Gastroesophageal sphincter (tissue), 4 donors: ENCODE measurements at regions not wholly inside any gene's neighbourhood (a gene's known extent, or its start where the extent isn't known, plus 50 kb on each side); places are given as distances from the start of the nearest gene placed in this dataset.
A peak's percentile ranks its signal among the peaks of the same experiment; 100 is the strongest.

Experiments
- ATAC-seq: fragments of 150-250 bp; one replicate; pipeline ENCODE4 v1.9.1; 2016; ENCODE audit warnings: mild to moderate bottlenecking, moderate library complexity
- H3K27ac ChIP-seq, 4 donors: fragments of 200-600 bp; sonication (generic) in 3 of 4; 1 replicate in 3 of 4; 2 replicates in 1 of 4; pipeline ENCODE4 v1.5.1; 2016 to 2019
- H3K27me3 ChIP-seq: fragments of 200-600 bp; sonication (generic); one replicate; pipeline ENCODE4 v1.5.1; 2019
- H3K36me3 ChIP-seq, 2 donors: fragments of 200-600 bp; sonication (generic); one replicate each; pipeline ENCODE4 v1.5.1; 2019; ENCODE audit warnings: control low read depth in 1 of 2
- H3K4me1 ChIP-seq, 3 donors: fragments of 200-600 bp; sonication (generic); 1 replicate in 2 of 3; 2 replicates in 1 of 3; pipeline ENCODE4 v1.5.1; 2016 to 2019; ENCODE audit warnings: control low read depth in 2 of 3
- H3K4me3 ChIP-seq, 2 donors: fragments of 200-600 bp; sonication (generic); one replicate each; pipeline ENCODE4 v1.5.1; 2019; ENCODE audit warnings: mild to moderate bottlenecking in 1 of 2, moderate library complexity in 1 of 2
- H3K9me3 ChIP-seq, 3 donors: fragments of 200-600 bp; sonication (generic); one replicate each; pipeline ENCODE4 v1.5.1; 2017 to 2019; ENCODE audit warnings: control low read depth in 2 of 3
- EP300 ChIP-seq: sonication (generic); formaldehyde crosslinking; IDR thresholded peaks from one replicate; pipeline ENCODE4 v1.6.1; 2017; ENCODE audit warnings: antibody characterized with exemption, mild to moderate bottlenecking
- POLR2A ChIP-seq, 2 donors: fragments of 450-650 bp; IDR thresholded peaks; one replicate each; pipeline ENCODE4 v1.6.1; 2017; ENCODE audit warnings: antibody characterized with exemption in 2 of 2, mild to moderate bottlenecking in 2 of 2, moderate library complexity in 1 of 2
- POLR2AphosphoS5 ChIP-seq: sonication (generic); formaldehyde crosslinking; IDR thresholded peaks from one replicate; pipeline ENCODE4 v1.6.1; 2017; ENCODE audit warnings: antibody characterized with exemption
- WGBS, 2 donors: methylation state at CpG; one replicate each; pipeline ENCODE4 v1.1.5; 2018; ENCODE audit warnings: low coverage in 1 of 2; 5-methylcytosine and 5-hydroxymethylcytosine counted together
- TF ChIP-seq, protein P1 (sequence below), 4 experiments: fragments of 200-600 bp in 2 of 4; fragments of 450-650 bp in 2 of 4; sonication (generic) in 1 of 4; IDR thresholded peaks; one replicate each; pipeline ENCODE4 v1.5.1; 2017 to 2019; ENCODE audit warnings: antibody characterized with exemption in 4 of 4, mild to moderate bottlenecking in 2 of 4, moderate library complexity in 2 of 4

GRCh38 chr13:53249236-53249635 is 220.6 kb downstream of the OLFM4 start:
- H3K36me3 ChIP-seq = no peaks in the 10 kb centered on the region

DNA sequence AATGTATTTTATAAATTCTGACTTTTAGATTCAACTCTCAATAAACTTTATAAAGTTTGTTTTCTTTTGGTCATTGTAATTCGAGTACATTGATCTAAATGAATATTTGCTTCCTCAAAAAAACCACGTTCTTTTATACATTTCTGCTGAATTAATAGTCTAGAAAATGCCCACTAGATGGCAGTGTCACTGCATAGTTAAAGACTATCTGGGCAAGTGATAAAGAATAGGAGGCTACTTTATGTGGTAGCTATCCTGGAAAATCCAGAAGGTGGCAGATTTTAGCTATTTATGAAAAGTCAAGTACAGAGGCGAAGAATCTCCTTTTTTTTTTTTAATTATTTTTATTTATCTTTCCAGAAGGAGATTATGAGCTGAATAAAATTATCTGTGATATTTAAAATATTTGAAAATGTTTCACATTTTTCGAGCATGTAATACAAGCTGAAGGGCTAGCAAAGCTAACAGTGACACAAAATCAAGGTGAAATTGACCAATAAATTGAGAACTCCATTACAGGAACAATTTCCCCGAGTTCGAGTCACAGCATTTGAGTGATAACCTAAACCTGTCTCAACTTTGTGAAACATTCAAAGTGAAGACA is 221.8 kb downstream of the OLFM4 start:
- ATAC-seq = peak; percentile 39
- Histone ChIP-seq H3K27ac (no peak overlapping the region), H3K4me1 (no peaks in the 10 kb centered on the region), H3K9me3 (no peaks in the 10 kb centered on the region), H3K27me3 (peaks cover 11% of the 10 kb centered on the region), H3K4me3 (no peak overlapping the region), H3K36me3 (no peaks in the 10 kb centered on the region)
- TF ChIP-seq EP300 (no peak), POLR2AphosphoS5 (no peak), POLR2A (IDR thresholded peaks at IDR 0.05) (no peak)
- TF ChIP-seq, protein P1, sequence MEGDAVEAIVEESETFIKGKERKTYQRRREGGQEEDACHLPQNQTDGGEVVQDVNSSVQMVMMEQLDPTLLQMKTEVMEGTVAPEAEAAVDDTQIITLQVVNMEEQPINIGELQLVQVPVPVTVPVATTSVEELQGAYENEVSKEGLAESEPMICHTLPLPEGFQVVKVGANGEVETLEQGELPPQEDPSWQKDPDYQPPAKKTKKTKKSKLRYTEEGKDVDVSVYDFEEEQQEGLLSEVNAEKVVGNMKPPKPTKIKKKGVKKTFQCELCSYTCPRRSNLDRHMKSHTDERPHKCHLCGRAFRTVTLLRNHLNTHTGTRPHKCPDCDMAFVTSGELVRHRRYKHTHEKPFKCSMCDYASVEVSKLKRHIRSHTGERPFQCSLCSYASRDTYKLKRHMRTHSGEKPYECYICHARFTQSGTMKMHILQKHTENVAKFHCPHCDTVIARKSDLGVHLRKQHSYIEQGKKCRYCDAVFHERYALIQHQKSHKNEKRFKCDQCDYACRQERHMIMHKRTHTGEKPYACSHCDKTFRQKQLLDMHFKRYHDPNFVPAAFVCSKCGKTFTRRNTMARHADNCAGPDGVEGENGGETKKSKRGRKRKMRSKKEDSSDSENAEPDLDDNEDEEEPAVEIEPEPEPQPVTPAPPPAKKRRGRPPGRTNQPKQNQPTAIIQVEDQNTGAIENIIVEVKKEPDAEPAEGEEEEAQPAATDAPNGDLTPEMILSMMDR (IDR thresholded peaks at IDR 0.05) = peak; percentile 52 to 70 (median 68)
- WGBS, 2 donors = 21 to 22% methylated on average over 6 of the region's 6 CpGs

More at GRCh38 chr13:53249236-53249635, 220.6 kb downstream of the OLFM4 start:
- Histone ChIP-seq H3K4me1 (no peaks in the 10 kb centered on the region), H3K9me3 (no peaks in the 10 kb centered on the region), H3K4me3 (no peak overlapping the region), H3K27me3 (peaks cover 11% of the 10 kb centered on the region), H3K27ac (no peak overlapping the region)
- TF ChIP-seq POLR2A (IDR thresholded peaks at IDR 0.05) = no peak
- ATAC-seq = no peak
- WGBS, 2 donors = 38 to 88% methylated on average over 1 of the region's 1 CpG

GRCh38 chr13:53250977-53251376 is 222.4 kb downstream of the OLFM4 start:
- Histone ChIP-seq H3K36me3 (no peaks in the 10 kb centered on the region), H3K4me1 (no peaks in the 10 kb centered on the region), H3K4me3 (no peak overlapping the region), H3K27ac (no peak overlapping the region), H3K27me3 (peaks cover 11% of the 10 kb centered on the region), H3K9me3 (no peaks in the 10 kb centered on the region)
- ATAC-seq = no peak
- TF ChIP-seq POLR2A (IDR thresholded peaks at IDR 0.05) = no peak
- no peak for TF ChIP-seq POLR2AphosphoS5
- TF ChIP-seq, protein P1 (IDR thresholded peaks at IDR 0.05) = no peak
- no peak for TF ChIP-seq EP300
- 43% methylated on average over 1 of the region's 1 CpG; no CpG with 5 or more reads in 1 of the 2 donors for WGBS, 2 donors

GRCh38 chr13:53254500-53254899 is 225.9 kb downstream of the OLFM4 start:
- H3K27ac ChIP-seq = no peak overlapping the region
- TF ChIP-seq POLR2A (IDR thresholded peaks at IDR 0.05) (no peak), EP300 (no peak), POLR2AphosphoS5 (no peak)
- TF ChIP-seq, protein P1 (IDR thresholded peaks at IDR 0.05) = no peak
- WGBS, 2 donors = 30 to 36% methylated on average over 4 of the region's 4 CpGs
- no peak overlapping the region for H3K4me3 ChIP-seq
- H3K9me3 ChIP-seq = no peaks in the 10 kb centered on the region
- H3K4me1 ChIP-seq = no peaks in the 10 kb centered on the region
- no peak for ATAC-seq
- H3K36me3 ChIP-seq = no peaks in the 10 kb centered on the region
- peaks cover 24% of the 10 kb centered on the region for H3K27me3 ChIP-seq

DNA sequence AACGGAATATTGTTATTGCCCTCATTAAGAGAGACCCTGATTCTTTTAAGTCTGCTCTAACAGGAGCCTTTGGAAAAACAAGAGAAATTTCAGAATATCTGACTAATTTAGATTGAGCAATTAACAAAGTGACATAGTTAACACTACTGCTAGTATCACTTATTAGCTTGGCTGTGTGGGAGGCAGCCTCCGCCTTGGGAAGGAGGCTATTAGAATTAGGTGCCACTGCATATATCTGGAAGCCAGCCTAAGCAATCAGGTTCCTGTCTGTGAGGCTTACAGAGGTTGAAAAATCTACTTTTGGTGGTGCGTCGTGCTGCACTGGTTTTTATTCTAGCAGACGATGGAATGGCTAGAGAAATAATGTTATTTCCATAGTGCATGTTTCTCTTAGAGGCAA is 227.2 kb downstream of the OLFM4 start:
- H3K36me3 ChIP-seq = no peaks in the 10 kb centered on the region
- 83% methylated on average over 5 of the region's 5 CpGs for WGBS, 2 donors
- TF ChIP-seq POLR2AphosphoS5 (no peak), POLR2A (IDR thresholded peaks at IDR 0.05) (no peak), EP300 (no peak)
- TF ChIP-seq, protein P1 (IDR thresholded peaks at IDR 0.05) = no peak

More for the DNA sequence above, 227.2 kb downstream of the OLFM4 start:
- Histone ChIP-seq H3K27ac (no peak overlapping the region), H3K4me3 (no peak overlapping the region), H3K27me3 (peaks cover 25% of the 10 kb centered on the region), H3K4me1 (no peaks in the 10 kb centered on the region), H3K9me3 (no peaks in the 10 kb centered on the region)
- no peak for ATAC-seq
